BJ (cell line): ENCODE measurements at regions not wholly inside any gene's neighbourhood (a gene's known extent, or its start where the extent isn't known, plus 50 kb on each side); places are given as distances from the start of the nearest gene placed in this dataset.

ENCODE experiments used
- CTCF ChIA-PET: fragments of 350-600 bp; formaldehyde crosslinking; extraction: SDS; loops from one replicate; lab custom pipeline; 2021; ENCODE audit warnings: antibody characterized with exemption, inconsistent platforms; lab: Yijun Ruan, JAX
- POLR2A ChIA-PET: fragments of 300-600 bp; sonication (Branson Sonifier 250); formaldehyde crosslinking; extraction: SDS; loops from one replicate; lab custom pipeline; 2021; ENCODE audit warnings: antibody characterized with exemption; lab: Charles Lee
- DNase-seq: peaks from one replicate; pipeline ENCODE4 v3.0.0-alpha.2; 2011; ENCODE audit warnings: low read depth
- H3K27me3 ChIP-seq: 2 replicates; pipeline ENCODE4 v1.6.0; 2011; ENCODE audit warnings: low read length; ENCODE audit not compliant: control insufficient read depth, insufficient read depth
- H3K36me3 ChIP-seq: 2 replicates; pipeline ENCODE4 v1.5.1; 2011; ENCODE audit warnings: low read length; ENCODE audit not compliant: control insufficient read depth, insufficient read depth
- H3K4me3 ChIP-seq: 2 replicates; pipeline ENCODE4 v1.5.1; 2011; ENCODE audit warnings: low read depth, mild to moderate bottlenecking, control low read depth, low read length
- CTCF ChIP-seq: IDR thresholded peaks from 2 replicates; pipeline ENCODE4 v1.5.1; 2011; ENCODE audit warnings: low read depth, mild to moderate bottlenecking, control low read depth, inconsistent platforms, low read length, moderate library complexity; ENCODE audit not compliant: insufficient read depth

GRCh38 chr17:53314521-53314920 lies 508.2 kb upstream of the KIF2B start:
- H3K36me3 ChIP-seq, result no peaks in the 10 kb centered on the region
- no peak for TF ChIP-seq CTCF
- H3K27me3 ChIP-seq, result no peaks in the 10 kb centered on the region
- no peak overlapping the region for H3K4me3 ChIP-seq
- POLR2A ChIA-PET, result no interaction called here
- CTCF ChIA-PET, result no interaction called here
- no peak for DNase-seq

GRCh38 chr17:53313746-53314145 lies 509.0 kb upstream of the KIF2B start:
- no peak overlapping the region for H3K4me3 ChIP-seq
- ChIA-PET CTCF (no interaction called here), POLR2A (no interaction called here)
- DNase-seq, result no peak
- no peaks in the 10 kb centered on the region for H3K36me3 ChIP-seq
- H3K27me3 ChIP-seq, result no peaks in the 10 kb centered on the region
- no peak for TF ChIP-seq CTCF

- ChIA-PET POLR2A (no interaction called here), CTCF (no interaction called here)
These were observed 544.3 kb upstream of the KIF2B start for GRCh38 chr17:53278466-53278865.

GRCh38 chr17:53273126-53273525 lies 549.6 kb upstream of the KIF2B start:
- ChIA-PET POLR2A (no interaction called here), CTCF (no interaction called here)
- Histone ChIP-seq H3K4me3 (no peak overlapping the region), H3K36me3 (no peaks in the 10 kb centered on the region), H3K27me3 (no peaks in the 10 kb centered on the region)
- TF ChIP-seq CTCF, result no peak
- no peak for DNase-seq

More at GRCh38 chr17:53278466-53278865, 544.3 kb upstream of the KIF2B start:
- DNase-seq, result no peak
- no peaks in the 10 kb centered on the region for H3K27me3 ChIP-seq
- no peak for TF ChIP-seq CTCF
- no peaks in the 10 kb centered on the region for H3K36me3 ChIP-seq
- no peak overlapping the region for H3K4me3 ChIP-seq

- no peak overlapping the region for H3K4me3 ChIP-seq
- ChIA-PET CTCF (interaction anchor here (0.7 kb wide), 1 partner anchor 51 kb away, joined by 3 read pairs; no protein-coding TSS in a partner anchor), POLR2A (no interaction called here)
- H3K27me3 ChIP-seq, result no peaks in the 10 kb centered on the region
- no peaks in the 10 kb centered on the region for H3K36me3 ChIP-seq
- no peak for TF ChIP-seq CTCF
- no peak for DNase-seq
These were observed 551.8 kb upstream of the KIF2B start for GRCh38 chr17:53270936-53271335.
